Smooth muscle cell (in vitro differentiated cells): ENCODE measurements at regions not wholly inside any gene's neighbourhood (a gene's known extent, or its start where the extent isn't known, plus 50 kb on each side); places are given as distances from the start of the nearest gene placed in this dataset.

Source experiments
- DNase-seq: peaks from one replicate; lab custom pipeline; 2025; ENCODE audit not compliant: unreplicated experiment; lab: John Stamatoyannopoulos, UW
- H2AFZ ChIP-seq: fragments of 200-600 bp; sonication (generic); 2 replicates; pipeline ENCODE4 v1.6.0; 2016; ENCODE audit warnings: antibody characterized with exemption, low read depth, mild to moderate bottlenecking
- H3F3A ChIP-seq: fragments of 200-600 bp; sonication (generic); 2 replicates; pipeline ENCODE4 v1.6.0; 2017; ENCODE audit warnings: antibody characterized with exemption, low read depth
- H3K27ac ChIP-seq: fragments of 200-600 bp; sonication (generic); 2 replicates; pipeline ENCODE4 v1.5.1; 2016; ENCODE audit warnings: low read depth, mild to moderate bottlenecking
- H3K27me3 ChIP-seq: fragments of 200-600 bp; sonication (generic); 2 replicates; pipeline ENCODE4 v1.6.1; 2016; ENCODE audit warnings: low read depth, mild to moderate bottlenecking
- H3K36me3 ChIP-seq: fragments of 200-600 bp; sonication (generic); 2 replicates; pipeline ENCODE4 v1.5.1; 2016; ENCODE audit warnings: low read depth
- H3K4me1 ChIP-seq: fragments of 200-600 bp; sonication (generic); 2 replicates; pipeline ENCODE4 v1.5.1; 2016; ENCODE audit warnings: low read depth
- H3K4me2 ChIP-seq: fragments of 200-600 bp; sonication (generic); 2 replicates; pipeline ENCODE4 v1.6.0; 2016; ENCODE audit warnings: mild to moderate bottlenecking
- H3K4me3 ChIP-seq: fragments of 200-600 bp; sonication (generic); 2 replicates; pipeline ENCODE4 v1.5.1; 2016; ENCODE audit warnings: mild to moderate bottlenecking
- H3K79me2 ChIP-seq: fragments of 200-600 bp; sonication (generic); 2 replicates; pipeline ENCODE4 v1.6.0; 2016; ENCODE audit warnings: low read depth, mild to moderate bottlenecking
- H3K9ac ChIP-seq: fragments of 200-600 bp; sonication (generic); 2 replicates; pipeline ENCODE4 v1.6.0; 2016; ENCODE audit warnings: low read depth
- H3K9me3 ChIP-seq: fragments of 200-600 bp; sonication (generic); replicated peaks from 2 replicates; pipeline ENCODE4 v1.5.1; 2016; ENCODE audit warnings: low read depth
- H4K20me1 ChIP-seq: fragments of 200-600 bp; sonication (generic); 2 replicates; pipeline ENCODE4 v1.6.0; 2016; ENCODE audit warnings: low read depth
- CTCF ChIP-seq: fragments of 200-600 bp; sonication (generic); IDR thresholded peaks from 2 replicates; pipeline ENCODE4 v1.5.1; 2017; ENCODE audit warnings: borderline replicate concordance, mild to moderate bottlenecking, antibody characterized with exemption; ENCODE audit not compliant: insufficient read depth, poor library complexity, severe bottlenecking
- WGBS: methylation state at CpG from one replicate; pipeline ENCODE4 v1.1.7; 2016; ENCODE audit warnings: low lambda C conversion rate; 5-methylcytosine and 5-hydroxymethylcytosine counted together

GRCh38 chr2:142592171-142592570 lies 285.3 kb upstream of the KYNU start:
- H3K4me2 ChIP-seq, result no peak overlapping the region
- WGBS, result 63% methylated on average over 3 of the region's 3 CpGs
- no peak overlapping the region for H3K9ac ChIP-seq
- no peak for TF ChIP-seq CTCF
- no peaks in the 10 kb centered on the region for H3K27me3 ChIP-seq
- H3K9me3 ChIP-seq, result no peaks in the 10 kb centered on the region
- H3K27ac ChIP-seq, result no peak overlapping the region
- no peaks in the 10 kb centered on the region for H3F3A ChIP-seq
- no peak for DNase-seq
- no peak overlapping the region for H3K4me3 ChIP-seq
- H3K36me3 ChIP-seq, result no peaks in the 10 kb centered on the region
- no peak overlapping the region for H2AFZ ChIP-seq
- H4K20me1 ChIP-seq, result no peaks in the 10 kb centered on the region
- no peaks in the 10 kb centered on the region for H3K4me1 ChIP-seq
- no peaks in the 10 kb centered on the region for H3K79me2 ChIP-seq

GRCh38 chr2:142591420-142591819 lies 286.0 kb upstream of the KYNU start:
- H3K9me3 ChIP-seq, result no peaks in the 10 kb centered on the region
- TF ChIP-seq CTCF, result no peak
- WGBS, result 89% methylated on average over 2 of the region's 2 CpGs
- DNase-seq, result no peak
- H3K27ac ChIP-seq, result no peak overlapping the region
- no peak overlapping the region for H2AFZ ChIP-seq
- H3K27me3 ChIP-seq, result no peaks in the 10 kb centered on the region
- no peaks in the 10 kb centered on the region for H3K4me1 ChIP-seq
- H3K79me2 ChIP-seq, result no peaks in the 10 kb centered on the region
- no peaks in the 10 kb centered on the region for H4K20me1 ChIP-seq
- H3K9ac ChIP-seq, result no peak overlapping the region
- no peak overlapping the region for H3K4me2 ChIP-seq
- no peak overlapping the region for H3K4me3 ChIP-seq
- H3K36me3 ChIP-seq, result no peaks in the 10 kb centered on the region
- no peaks in the 10 kb centered on the region for H3F3A ChIP-seq

DNA sequence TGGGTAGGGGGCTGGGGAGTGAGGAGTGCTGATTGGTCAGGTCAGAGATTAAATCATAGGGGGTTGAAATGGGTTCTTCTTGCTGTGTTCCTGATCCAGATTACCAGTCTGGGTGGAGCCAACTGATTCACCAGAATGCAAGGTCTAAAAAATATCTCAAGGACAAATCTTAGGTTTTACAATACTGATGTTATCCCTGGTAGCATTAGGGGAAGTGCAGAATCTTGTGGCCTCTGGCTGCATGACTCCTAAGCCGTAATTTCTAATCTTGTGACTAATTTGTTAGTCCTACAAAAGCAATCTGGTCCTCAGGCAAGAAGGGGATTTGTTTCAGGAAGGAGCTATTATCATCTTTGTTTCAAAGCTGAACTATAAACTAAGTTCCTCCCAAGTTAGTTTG lies 289.2 kb upstream of the KYNU start:
- H4K20me1 ChIP-seq, result no peaks in the 10 kb centered on the region
- no peak overlapping the region for H3K27ac ChIP-seq
- TF ChIP-seq CTCF, result no peak

DNA sequence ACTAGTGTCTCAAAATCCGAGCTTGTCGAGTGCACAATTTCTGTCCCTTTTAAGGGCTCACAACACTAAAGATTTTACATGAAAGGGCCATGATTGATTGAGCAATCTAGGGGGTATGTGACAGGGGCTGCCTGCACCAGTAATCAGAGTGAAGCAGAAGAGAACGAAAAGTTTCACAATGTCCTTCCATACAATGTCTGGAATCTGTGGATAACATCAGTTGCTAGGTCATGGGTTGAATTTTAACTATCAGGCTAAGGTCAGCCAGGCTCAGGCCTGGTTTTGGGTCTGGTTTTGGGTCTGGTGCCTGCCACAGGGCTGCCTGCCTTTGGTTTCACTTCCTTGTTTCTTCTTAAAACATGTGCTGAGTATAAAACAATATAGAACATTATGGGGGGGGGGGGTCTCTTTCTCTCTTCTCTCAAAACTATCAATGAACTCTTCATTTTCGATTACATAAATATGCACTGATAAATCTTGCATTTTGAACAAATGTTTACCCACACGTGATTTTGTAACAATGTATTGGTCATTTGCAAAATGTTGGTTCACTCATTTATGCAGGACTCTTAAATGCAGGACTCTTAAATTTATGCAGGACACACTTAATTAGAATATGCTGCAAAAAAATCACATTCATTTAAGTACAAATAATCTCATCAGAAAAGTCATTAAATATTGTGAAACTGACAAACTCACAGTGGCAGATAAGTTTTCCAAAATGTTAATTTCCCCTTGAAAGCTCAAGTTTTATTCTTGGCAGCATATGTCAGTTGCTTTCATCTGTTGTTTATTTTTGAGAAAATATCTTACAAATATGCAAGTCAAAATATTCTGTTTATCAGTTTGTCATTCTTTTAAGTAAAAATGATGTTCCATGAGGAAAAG lies 290.5 kb upstream of the KYNU start:
- no peak for TF ChIP-seq CTCF
- H3K36me3 ChIP-seq, result no peaks in the 10 kb centered on the region

More for the DNA sequence above, 289.2 kb upstream of the KYNU start:
- WGBS, result 52% methylated on average over 1 of the region's 1 CpG
- Histone ChIP-seq H3K9ac (no peak overlapping the region), H3K4me1 (no peaks in the 10 kb centered on the region), H2AFZ (no peak overlapping the region), H3K79me2 (no peaks in the 10 kb centered on the region), H3K4me2 (no peak overlapping the region), H3K36me3 (no peaks in the 10 kb centered on the region), H3F3A (no peaks in the 10 kb centered on the region), H3K4me3 (no peak overlapping the region), H3K27me3 (no peaks in the 10 kb centered on the region), H3K9me3 (no peaks in the 10 kb centered on the region)
- DNase-seq, result no peak

More for the DNA sequence above, 290.5 kb upstream of the KYNU start:
- H3K27ac ChIP-seq, result no peak overlapping the region
- H3K4me3 ChIP-seq, result no peak overlapping the region
- H3K9ac ChIP-seq, result no peak overlapping the region
- H3F3A ChIP-seq, result no peaks in the 10 kb centered on the region
- 49% methylated on average over 5 of the region's 5 CpGs for WGBS
- no peaks in the 10 kb centered on the region for H3K79me2 ChIP-seq
- no peaks in the 10 kb centered on the region for H3K27me3 ChIP-seq
- DNase-seq, result no peak
- H3K9me3 ChIP-seq, result no peaks in the 10 kb centered on the region
- no peaks in the 10 kb centered on the region for H4K20me1 ChIP-seq
- H2AFZ ChIP-seq, result peak overlapping the region; percentile 63
- no peak overlapping the region for H3K4me2 ChIP-seq
- no peaks in the 10 kb centered on the region for H3K4me1 ChIP-seq
